H9 (cell line): ENCODE measurements at regions not wholly inside any gene's neighbourhood (a gene's known extent, or its start where the extent isn't known, plus 50 kb on each side); places are given as distances from the start of the nearest gene placed in this dataset.

Source experiments
- DNase-seq: peaks from one replicate; pipeline ENCODE4 v3.0.0-alpha.2; 2017
- H2AFZ ChIP-seq: one replicate; pipeline ENCODE4 v1.6.1; 2013; ENCODE audit warnings: mild to moderate bottlenecking, low read length, control low read depth, moderate library complexity
- H2AK5ac ChIP-seq: 2 replicates; pipeline ENCODE4 v1.6.1; 2013; ENCODE audit warnings: low read length, control low read depth, mixed read lengths; ENCODE audit not compliant: insufficient read length
- H2BK120ac ChIP-seq: one replicate; pipeline ENCODE4 v1.6.1; 2013; ENCODE audit warnings: low read depth, mild to moderate bottlenecking, low read length, control low read depth, inconsistent platforms; ENCODE audit not compliant: poor library complexity, severe bottlenecking
- H2BK12ac ChIP-seq: 2 replicates; pipeline ENCODE4 v1.6.1; 2013; ENCODE audit warnings: low read length, control low read depth, mixed read lengths, low read depth; ENCODE audit not compliant: insufficient read length
- H2BK15ac ChIP-seq: 2 replicates; pipeline ENCODE4 v1.6.1; 2013; ENCODE audit warnings: low read depth, low read length, control low read depth
- H2BK20ac ChIP-seq: one replicate; pipeline ENCODE4 v1.6.1; 2013; ENCODE audit warnings: low read depth, mild to moderate bottlenecking, low read length, control low read depth, inconsistent platforms; ENCODE audit not compliant: poor library complexity, severe bottlenecking
- H2BK5ac ChIP-seq: 2 replicates; pipeline ENCODE4 v1.6.1; 2013; ENCODE audit warnings: low read length, control low read depth, mixed read lengths; ENCODE audit not compliant: insufficient read length
- H3K14ac ChIP-seq: 2 replicates; pipeline ENCODE4 v1.6.1; 2013; ENCODE audit warnings: low read length, control low read depth; ENCODE audit not compliant: insufficient read depth
- H3K18ac ChIP-seq: 2 replicates; pipeline ENCODE4 v1.6.1; 2013; ENCODE audit warnings: low read depth, mild to moderate bottlenecking, mixed read lengths, low read length, control low read depth; ENCODE audit not compliant: insufficient read length
- H3K23ac ChIP-seq: 2 replicates; pipeline ENCODE4 v1.6.1; 2013; ENCODE audit warnings: low read length, control low read depth, mixed read lengths, low read depth; ENCODE audit not compliant: insufficient read length
- H3K23me2 ChIP-seq: 2 replicates; pipeline ENCODE4 v1.6.1; 2013; ENCODE audit warnings: low read depth, mild to moderate bottlenecking, mixed read lengths, low read length, control low read depth; ENCODE audit not compliant: insufficient read length, poor library complexity, severe bottlenecking
- H3K27ac ChIP-seq: 2 replicates; pipeline ENCODE4 v1.5.1; 2013; ENCODE audit warnings: low read length, control low read depth, mixed read lengths, low read depth; ENCODE audit not compliant: insufficient read length
- H3K27me3 ChIP-seq: 2 replicates; pipeline ENCODE4 v1.6.1; 2013; ENCODE audit warnings: low read length, control low read depth, inconsistent platforms; ENCODE audit not compliant: insufficient read depth
- H3K4ac ChIP-seq: 2 replicates; pipeline ENCODE4 v1.6.1; 2013; ENCODE audit warnings: low read depth, mild to moderate bottlenecking, control low read depth, inconsistent platforms, low read length, moderate library complexity
- H3K4me1 ChIP-seq: 2 replicates; pipeline ENCODE4 v1.6.1; 2013; ENCODE audit warnings: low read length, control low read depth, inconsistent platforms; ENCODE audit not compliant: insufficient read depth
- H3K4me2 ChIP-seq: 2 replicates; pipeline ENCODE4 v1.6.1; 2013; ENCODE audit warnings: low read length, control low read depth, mixed read lengths; ENCODE audit not compliant: insufficient read length, insufficient read depth
- H3K56ac ChIP-seq: 2 replicates; pipeline ENCODE4 v1.6.1; 2013; ENCODE audit warnings: low read depth, mild to moderate bottlenecking, mixed read lengths, low read length, control low read depth; ENCODE audit not compliant: insufficient read length
- H3K79me1 ChIP-seq: 2 replicates; pipeline ENCODE4 v1.6.1; 2013; ENCODE audit warnings: low read depth, mild to moderate bottlenecking, moderate library complexity, low read length, control low read depth, inconsistent platforms; ENCODE audit not compliant: insufficient read depth, poor library complexity, severe bottlenecking
- H3K79me2 ChIP-seq: 2 replicates; pipeline ENCODE4 v1.6.1; 2013; ENCODE audit warnings: low read length, control low read depth, inconsistent platforms; ENCODE audit not compliant: insufficient read depth
- H3K9ac ChIP-seq: 2 replicates; pipeline ENCODE4 v1.6.1; 2013; ENCODE audit warnings: low read length, control low read depth, mixed read lengths; ENCODE audit not compliant: insufficient read length; ENCODE audit errors: extremely low read depth
- H3K9me3 ChIP-seq: one replicate; pipeline ENCODE4 v1.6.1; 2013; ENCODE audit warnings: low read depth, low read length, inconsistent platforms; ENCODE audit not compliant: control insufficient read depth
- H3T11ph ChIP-seq: one replicate; pipeline ENCODE4 v1.6.1; 2013; ENCODE audit warnings: mild to moderate bottlenecking, low read length, control low read depth, inconsistent platforms
- H4K20me1 ChIP-seq: one replicate; pipeline ENCODE4 v1.6.1; 2013; ENCODE audit not compliant: control insufficient read depth, insufficient read length, insufficient read depth
- H4K5ac ChIP-seq: 2 replicates; pipeline ENCODE4 v1.6.1; 2013; ENCODE audit warnings: low read depth, mild to moderate bottlenecking, mixed read lengths, low read length, control low read depth; ENCODE audit not compliant: insufficient read length
- H4K8ac ChIP-seq: replicated peaks from 2 replicates; pipeline ENCODE4 v1.6.1; 2013; ENCODE audit warnings: low read length, control low read depth, mixed read lengths, low read depth; ENCODE audit not compliant: insufficient read length
- H4K91ac ChIP-seq: 2 replicates; pipeline ENCODE4 v1.6.1; 2013; ENCODE audit warnings: low read depth, mild to moderate bottlenecking, moderate library complexity, mixed read lengths, low read length, control low read depth; ENCODE audit not compliant: insufficient read length
- H3K27ac Mint-ChIP-seq, 3 experiments: 2 replicates in 2 of 3; 3 replicates in 1 of 3; pipeline ENCODE4 v1.8.0; 2020 to 2021; ENCODE audit warnings: mixed read lengths in 3 of 3, mild to moderate bottlenecking in 1 of 3, moderate library complexity in 1 of 3
- H3K27me3 Mint-ChIP-seq: 2 replicates; pipeline ENCODE4 v1.8.0; 2021; ENCODE audit warnings: low read depth, mild to moderate bottlenecking, moderate library complexity, mixed read lengths
- H3K36me3 Mint-ChIP-seq, 3 experiments: 2 replicates in 2 of 3; 3 replicates in 1 of 3; pipeline ENCODE4 v1.8.0; 2020 to 2021; ENCODE audit warnings: low read depth in 3 of 3, mixed read lengths in 3 of 3; ENCODE audit not compliant: insufficient read depth in 1 of 3
- H3K4me1 Mint-ChIP-seq, 2 experiments: 2 replicates each; pipeline ENCODE4 v1.8.0; 2020; ENCODE audit warnings: mixed read lengths in 2 of 2
- H3K4me3 Mint-ChIP-seq, 2 experiments: 2 replicates in 1 of 2; 3 replicates in 1 of 2; pipeline ENCODE4 v1.8.0; 2020 to 2021; ENCODE audit warnings: mild to moderate bottlenecking in 2 of 2, mixed read lengths in 2 of 2, moderate library complexity in 1 of 2
- H3K9me3 Mint-ChIP-seq, 2 experiments: 2 replicates in 1 of 2; 3 replicates in 1 of 2; pipeline ENCODE4 v1.8.0; 2020; ENCODE audit warnings: mild to moderate bottlenecking in 2 of 2, mixed read lengths in 2 of 2, moderate library complexity in 1 of 2
- WGBS: extraction: QIAGEN DNeasy Blood & Tissue Kit; methylation state at CpG from one replicate; pipeline ENCODE4 v1.1.7; 2013; ENCODE audit warnings: missing lambda C conversion rate, low lambda C conversion rate, mixed read lengths; ENCODE audit not compliant: insufficient read length; ENCODE audit errors: extremely low coverage; 5-methylcytosine and 5-hydroxymethylcytosine counted together
- TF ChIP-seq, protein P1 (sequence below): fragments of 200-600 bp; sonication (generic); conservative IDR thresholded peaks from 3 replicates; pipeline ENCODE4 v1.8.0; 2021; ENCODE audit warnings: antibody characterized with exemption, mild to moderate bottlenecking

DNA sequence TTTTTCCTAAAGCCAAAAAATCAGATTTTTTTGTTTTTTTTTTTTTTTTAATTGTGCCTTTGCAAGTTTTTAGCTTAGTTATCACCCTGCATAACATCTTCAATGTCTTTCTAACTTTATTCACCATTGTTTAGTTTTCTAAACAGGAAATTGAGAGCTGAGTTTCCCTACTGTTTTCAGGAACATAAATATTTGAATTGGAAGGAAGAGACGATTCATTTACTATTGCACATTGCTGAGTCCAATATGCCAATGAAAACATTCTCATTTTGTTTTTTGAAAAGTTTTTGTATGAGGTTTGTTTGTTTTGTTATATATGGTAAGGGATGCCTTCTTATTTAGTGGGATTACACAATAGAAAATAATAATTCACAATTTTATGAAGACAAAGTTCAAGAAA lies 148.4 kb downstream of the ANKRD50 start:
- Histone ChIP-seq H3T11ph (no peak overlapping the region), H3K9ac (no peak overlapping the region), H3K27ac (no peak overlapping the region), H2BK12ac (no peak overlapping the region), H3K56ac (no peak overlapping the region), H3K4me1 (no peaks in the 10 kb centered on the region; the same call in 1 of the 2 replicates), H2BK20ac (no peak overlapping the region), H2BK5ac (no peak overlapping the region), H3K23ac (no peak overlapping the region), H2AFZ (no peak overlapping the region), H3K4me2 (no peak overlapping the region), H4K8ac (no peak overlapping the region), H2BK15ac (no peak overlapping the region), H3K79me2 (peaks cover 2% of the 10 kb centered on the region; the same call in 1 of the 2 replicates), H3K79me1 (no peaks in the 10 kb centered on the region), H4K20me1 (no peaks in the 10 kb centered on the region), H3K18ac (no peak overlapping the region), H3K9me3 (no peaks in the 10 kb centered on the region), H2AK5ac (no peak overlapping the region), H3K27me3 (no peaks in the 10 kb centered on the region), H3K14ac (no peak overlapping the region), H3K23me2 (no peaks in the 10 kb centered on the region), H4K5ac (no peak overlapping the region), H3K4ac (no peak overlapping the region), H4K91ac (no peak overlapping the region), H2BK120ac (no peak overlapping the region)
- no CpG with 5 or more reads among the region's 1 CpG for WGBS
- H3K4me1 Mint-ChIP-seq: peaks cover 10 to 12% of the 10 kb centered on the region in 2 experiments
- no peak overlapping the region for H3K4me3 Mint-ChIP-seq
- no peak overlapping the region for H3K27ac Mint-ChIP-seq
- peaks cover 0 to 8% of the 10 kb centered on the region in 2 experiments; a peak in 3 of 5 replicates for H3K9me3 Mint-ChIP-seq
- no peak for DNase-seq
- TF ChIP-seq, protein P1, sequence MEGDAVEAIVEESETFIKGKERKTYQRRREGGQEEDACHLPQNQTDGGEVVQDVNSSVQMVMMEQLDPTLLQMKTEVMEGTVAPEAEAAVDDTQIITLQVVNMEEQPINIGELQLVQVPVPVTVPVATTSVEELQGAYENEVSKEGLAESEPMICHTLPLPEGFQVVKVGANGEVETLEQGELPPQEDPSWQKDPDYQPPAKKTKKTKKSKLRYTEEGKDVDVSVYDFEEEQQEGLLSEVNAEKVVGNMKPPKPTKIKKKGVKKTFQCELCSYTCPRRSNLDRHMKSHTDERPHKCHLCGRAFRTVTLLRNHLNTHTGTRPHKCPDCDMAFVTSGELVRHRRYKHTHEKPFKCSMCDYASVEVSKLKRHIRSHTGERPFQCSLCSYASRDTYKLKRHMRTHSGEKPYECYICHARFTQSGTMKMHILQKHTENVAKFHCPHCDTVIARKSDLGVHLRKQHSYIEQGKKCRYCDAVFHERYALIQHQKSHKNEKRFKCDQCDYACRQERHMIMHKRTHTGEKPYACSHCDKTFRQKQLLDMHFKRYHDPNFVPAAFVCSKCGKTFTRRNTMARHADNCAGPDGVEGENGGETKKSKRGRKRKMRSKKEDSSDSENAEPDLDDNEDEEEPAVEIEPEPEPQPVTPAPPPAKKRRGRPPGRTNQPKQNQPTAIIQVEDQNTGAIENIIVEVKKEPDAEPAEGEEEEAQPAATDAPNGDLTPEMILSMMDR: no peak
- H3K36me3 Mint-ChIP-seq: peaks cover 2 to 6% (median 4%) of the 10 kb centered on the region in 3 experiments; a peak in 5 of 7 replicates
- no peaks in the 10 kb centered on the region for H3K27me3 Mint-ChIP-seq
